Adrenal gland (tissue), 5 donors: ENCODE measurements at regions not wholly inside any gene's neighbourhood (a gene's known extent, or its start where the extent isn't known, plus 50 kb on each side); places are given as distances from the start of the nearest gene placed in this dataset.

Experiments used
- CTCF ChIP-seq, 6 experiments: fragments of 450-650 bp in 4 of 6; fragments of 200-600 bp in 2 of 6; sonication (generic) in 1 of 6; IDR thresholded peaks; 1 replicate in 5 of 6; 2 replicates in 1 of 6; pipeline versions ENCODE4 v1.5.1 to v1.8.0; 2016 to 2021; ENCODE audit warnings: antibody characterized with exemption in 6 of 6, mild to moderate bottlenecking in 2 of 6, moderate library complexity in 1 of 6
- POLR2A ChIP-seq, 2 donors: fragments of 450-650 bp; IDR thresholded peaks; one replicate each; pipeline ENCODE4 v1.6.1; 2017; ENCODE audit warnings: antibody characterized with exemption in 2 of 2, mild to moderate bottlenecking in 2 of 2, moderate library complexity in 1 of 2
- donor health status: DM: no; HTN: no; CAD: no.

- TF ChIP-seq CTCF (IDR thresholded peaks at IDR 0.05) = no peak
- TF ChIP-seq POLR2A (IDR thresholded peaks at IDR 0.05) = no peak
These were observed 122.6 kb downstream of the IGLL1 start for GRCh38 chr22:23457380-23457985.
